AG04449 (cell line): ENCODE measurements at regions not wholly inside any gene's neighbourhood (a gene's known extent, or its start where the extent isn't known, plus 50 kb on each side); places are given as distances from the start of the nearest gene placed in this dataset.

ENCODE experiments used
- CTCF ChIA-PET: fragments of 350-600 bp; formaldehyde crosslinking; extraction: SDS; loops from one replicate; lab custom pipeline; 2021; ENCODE audit warnings: antibody characterized with exemption; lab: Yijun Ruan, JAX
- POLR2A ChIA-PET: fragments of 400-600, 350-600 bp; formaldehyde crosslinking; extraction: SDS; loops from one replicate; lab custom pipeline; 2020; ENCODE audit warnings: antibody characterized with exemption, inconsistent platforms; lab: Yijun Ruan, JAX
- DNase-seq: peaks from one replicate; pipeline ENCODE4 v3.0.0-alpha.2; 2010; ENCODE audit warnings: low read depth, low spot score
- H3K4me3 ChIP-seq: 2 replicates; pipeline ENCODE4 v1.5.1; 2011; ENCODE audit warnings: low read depth, mild to moderate bottlenecking, control low read depth, low read length
- TF ChIP-seq, protein P1 (sequence below): IDR thresholded peaks from one replicate; pipeline ENCODE4 v1.5.1; 2011; ENCODE audit warnings: mild to moderate bottlenecking, moderate library complexity, low read length, control low read depth, inconsistent platforms; ENCODE audit not compliant: insufficient read depth; ENCODE audit errors: missing control alignments

DNA sequence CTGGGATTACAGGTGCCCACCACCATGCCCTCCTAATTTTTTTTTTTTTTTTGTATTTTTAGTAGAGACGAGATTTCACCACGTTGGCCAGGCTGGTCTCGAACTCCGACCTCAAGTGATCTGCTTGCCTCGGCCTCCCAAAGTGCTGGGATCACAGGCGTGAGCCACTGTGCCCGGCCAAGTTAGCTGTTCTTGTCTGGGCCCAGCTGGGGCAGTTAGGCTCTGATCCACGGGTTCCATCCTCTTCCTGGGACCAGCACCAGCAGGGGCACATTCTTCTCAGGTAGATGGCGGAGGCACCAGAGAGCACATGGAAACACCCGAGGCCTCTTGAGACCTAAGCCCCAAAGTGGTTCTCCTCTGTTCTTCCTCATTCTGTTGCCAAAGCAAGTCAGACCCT, 281.6 kb downstream of the PBX3 start:
- TF ChIP-seq, protein P1, sequence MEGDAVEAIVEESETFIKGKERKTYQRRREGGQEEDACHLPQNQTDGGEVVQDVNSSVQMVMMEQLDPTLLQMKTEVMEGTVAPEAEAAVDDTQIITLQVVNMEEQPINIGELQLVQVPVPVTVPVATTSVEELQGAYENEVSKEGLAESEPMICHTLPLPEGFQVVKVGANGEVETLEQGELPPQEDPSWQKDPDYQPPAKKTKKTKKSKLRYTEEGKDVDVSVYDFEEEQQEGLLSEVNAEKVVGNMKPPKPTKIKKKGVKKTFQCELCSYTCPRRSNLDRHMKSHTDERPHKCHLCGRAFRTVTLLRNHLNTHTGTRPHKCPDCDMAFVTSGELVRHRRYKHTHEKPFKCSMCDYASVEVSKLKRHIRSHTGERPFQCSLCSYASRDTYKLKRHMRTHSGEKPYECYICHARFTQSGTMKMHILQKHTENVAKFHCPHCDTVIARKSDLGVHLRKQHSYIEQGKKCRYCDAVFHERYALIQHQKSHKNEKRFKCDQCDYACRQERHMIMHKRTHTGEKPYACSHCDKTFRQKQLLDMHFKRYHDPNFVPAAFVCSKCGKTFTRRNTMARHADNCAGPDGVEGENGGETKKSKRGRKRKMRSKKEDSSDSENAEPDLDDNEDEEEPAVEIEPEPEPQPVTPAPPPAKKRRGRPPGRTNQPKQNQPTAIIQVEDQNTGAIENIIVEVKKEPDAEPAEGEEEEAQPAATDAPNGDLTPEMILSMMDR: no peak
- no peak for DNase-seq
- POLR2A ChIA-PET: no interaction called here
- H3K4me3 ChIP-seq: no peak overlapping the region
- CTCF ChIA-PET: no interaction called here

DNA sequence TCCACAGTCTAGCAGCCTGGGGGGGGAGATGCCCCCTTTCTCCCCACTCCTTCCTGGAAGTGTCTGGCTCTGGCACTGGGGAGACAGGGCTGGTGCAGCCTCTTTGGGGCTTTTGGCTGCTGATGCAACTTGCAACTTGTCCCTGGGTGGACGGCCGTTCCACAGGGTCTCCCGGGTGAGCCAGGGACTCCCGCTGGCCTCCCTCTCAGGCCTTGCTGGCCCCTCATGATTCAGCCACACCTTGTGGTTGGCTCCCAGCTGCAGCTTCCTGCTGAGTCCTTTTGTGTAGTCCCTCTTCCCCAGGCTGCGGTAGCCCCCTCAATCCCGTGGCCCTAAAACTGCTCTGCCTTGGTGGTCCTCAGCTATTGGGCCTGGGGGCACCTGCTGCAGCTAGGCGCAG, 283.5 kb downstream of the PBX3 start:
- ChIA-PET CTCF (no interaction called here), POLR2A (no interaction called here)
- TF ChIP-seq, protein P1: no peak
- no peak for DNase-seq
- no peak overlapping the region for H3K4me3 ChIP-seq

- CTCF ChIA-PET: no interaction called here
- POLR2A ChIA-PET: no interaction called here
- TF ChIP-seq, protein P1: no peak
- no peak for DNase-seq
- no peak overlapping the region for H3K4me3 ChIP-seq
These were observed 283.9 kb downstream of the PBX3 start for GRCh38 chr9:126031116-126031515.

DNA sequence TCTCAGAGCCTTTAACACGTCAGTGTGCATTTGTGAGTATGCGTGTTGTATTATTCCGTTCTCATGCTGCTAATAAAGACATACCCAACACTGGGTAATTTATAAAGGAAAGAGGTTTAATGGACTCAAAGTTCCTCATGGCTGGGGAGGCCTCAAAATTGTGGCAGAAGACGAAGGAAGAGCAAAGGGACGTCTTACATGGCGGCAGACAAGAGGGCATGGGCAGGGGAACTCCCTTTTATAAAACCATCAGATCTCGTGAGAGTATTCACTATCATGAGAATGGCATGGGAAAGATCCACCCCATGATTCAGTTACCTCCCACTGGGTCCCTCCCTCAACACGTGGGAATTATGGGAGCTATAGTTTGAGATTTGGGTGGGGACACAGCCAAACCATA, 285.0 kb downstream of the PBX3 start:
- no peak overlapping the region for H3K4me3 ChIP-seq
- CTCF ChIA-PET: no interaction called here
- TF ChIP-seq, protein P1: no peak
- no peak for DNase-seq
- POLR2A ChIA-PET: no interaction called here

DNA sequence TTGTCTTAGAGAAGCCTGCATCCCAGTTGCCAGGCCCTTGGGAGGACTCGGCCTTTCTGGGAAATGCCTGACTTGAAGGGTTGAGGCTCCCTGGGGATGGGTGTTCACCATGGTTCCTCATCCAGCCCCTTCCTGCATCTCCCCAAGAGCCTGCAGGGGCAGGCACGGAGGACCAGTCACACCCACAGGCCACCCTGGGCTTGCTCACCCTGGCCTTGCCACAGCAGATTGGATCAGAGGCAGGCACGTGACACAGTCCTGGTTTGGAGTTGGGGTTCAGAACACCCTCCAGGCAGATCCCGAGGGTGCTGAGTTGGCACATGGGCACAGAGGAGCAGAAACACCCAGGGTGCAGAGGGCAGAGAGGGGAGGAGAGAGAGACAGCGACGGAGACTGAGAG, 286.1 kb downstream of the PBX3 start:
- TF ChIP-seq, protein P1: no peak
- ChIA-PET CTCF (no interaction called here), POLR2A (no interaction called here)
- no peak overlapping the region for H3K4me3 ChIP-seq
- DNase-seq: no peak

DNA sequence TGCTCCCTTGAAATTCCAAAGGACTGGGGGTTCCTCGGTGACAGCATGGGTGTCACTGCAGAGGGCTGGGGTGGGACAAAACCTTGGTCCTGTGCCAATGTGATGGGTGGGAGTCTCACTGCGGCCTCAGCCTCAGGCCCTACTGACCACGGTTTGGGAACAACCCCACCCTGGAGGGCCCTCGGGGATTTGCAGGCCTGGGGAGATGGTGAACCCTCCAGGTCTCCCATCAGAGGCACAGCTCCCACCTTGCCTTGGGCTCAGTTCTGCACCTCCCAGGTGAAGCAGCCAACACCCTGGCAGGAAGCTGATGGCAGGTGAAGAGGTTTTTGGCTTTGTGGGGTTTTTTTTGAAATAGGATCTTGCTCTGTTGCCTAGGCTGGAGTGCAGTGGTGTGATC, 286.8 kb downstream of the PBX3 start:
- ChIA-PET POLR2A (no interaction called here), CTCF (no interaction called here)
- no peak overlapping the region for H3K4me3 ChIP-seq
- TF ChIP-seq, protein P1: no peak
- no peak for DNase-seq
